Liver (tissue), 8 donors: ENCODE measurements at regions not wholly inside any gene's neighbourhood (a gene's known extent, or its start where the extent isn't known, plus 50 kb on each side); places are given as distances from the start of the nearest gene placed in this dataset.

ENCODE experiments used
- DNase-seq: peaks from one replicate; pipeline ENCODE4 v3.0.0-alpha.2; 2017; ENCODE audit warnings: low spot score
- H3K27ac ChIP-seq, 2 donors: one replicate each; pipeline ENCODE4 v1.7.0; 2013; ENCODE audit warnings: inconsistent platforms in 2 of 2, low read length in 2 of 2, control low read depth in 1 of 2, low read depth in 1 of 2, mild to moderate bottlenecking in 1 of 2
- H3K27me3 ChIP-seq, 4 donors: one replicate each; pipeline versions ENCODE4 v1.6.1 to v1.7.0; 2013; ENCODE audit warnings: low read length in 3 of 4, inconsistent platforms in 1 of 4, mild to moderate bottlenecking in 1 of 4, moderate library complexity in 1 of 4; ENCODE audit not compliant: control insufficient read depth in 4 of 4, insufficient read depth in 4 of 4
- H3K36me3 ChIP-seq, 4 donors: one replicate each; pipeline versions ENCODE4 v1.6.1 to v1.7.0; 2013; ENCODE audit warnings: low read length in 3 of 4, mild to moderate bottlenecking in 3 of 4, low read depth in 1 of 4, moderate library complexity in 1 of 4; ENCODE audit not compliant: control insufficient read depth in 4 of 4, insufficient read depth in 3 of 4
- H3K4me1 ChIP-seq, 4 donors: one replicate each; pipeline versions ENCODE4 v1.6.1 to v1.7.0; 2013; ENCODE audit warnings: low read length in 3 of 4, mild to moderate bottlenecking in 3 of 4, moderate library complexity in 1 of 4; ENCODE audit not compliant: control insufficient read depth in 4 of 4, insufficient read depth in 4 of 4
- H3K4me3 ChIP-seq, 3 donors: one replicate each; pipeline versions ENCODE4 v1.6.1 to v1.7.0; 2013; ENCODE audit warnings: low read length in 3 of 3, control low read depth in 1 of 3, low read depth in 1 of 3, mild to moderate bottlenecking in 1 of 3
- H3K9ac ChIP-seq, 2 donors: one replicate each; pipeline ENCODE4 v1.7.0; 2013; ENCODE audit warnings: low read length in 2 of 2, mild to moderate bottlenecking in 2 of 2, moderate library complexity in 2 of 2, control low read depth in 1 of 2, low read depth in 1 of 2
- H3K9me3 ChIP-seq, 4 donors: one replicate each; pipeline versions ENCODE4 v1.6.1 to v1.7.0; 2013; ENCODE audit warnings: low read length in 3 of 4; ENCODE audit not compliant: control insufficient read depth in 4 of 4
- ATF3 ChIP-seq: IDR thresholded peaks from 2 replicates; pipeline ENCODE4 v1.6.1; 2016; ENCODE audit warnings: antibody characterized with exemption
- CTCF ChIP-seq: fragments of 150-350 bp; IDR thresholded peaks from 2 replicates; pipeline ENCODE4 v1.5.1; 2017; ENCODE audit warnings: improper control_type of control experiment, low read depth, low read length; ENCODE audit not compliant: missing input control
- EGR1 ChIP-seq, 2 donors: IDR thresholded peaks; 2 replicates each; pipeline ENCODE4 v1.6.1; 2016 to 2018; ENCODE audit warnings: antibody characterized with exemption in 2 of 2, low read depth in 2 of 2
- FOXA1 ChIP-seq: IDR thresholded peaks from 2 replicates; pipeline ENCODE4 v1.6.1; 2016; ENCODE audit warnings: antibody characterized with exemption
- FOXA2 ChIP-seq: IDR thresholded peaks from 2 replicates; pipeline ENCODE4 v1.6.1; 2016; ENCODE audit warnings: antibody characterized with exemption
- GABPA ChIP-seq, 2 donors: IDR thresholded peaks in 1 of 2; conservative IDR thresholded peaks in 1 of 2; 2 replicates each; pipeline ENCODE4 v1.6.1; 2016; ENCODE audit warnings: antibody characterized with exemption in 2 of 2, mild to moderate bottlenecking in 1 of 2, moderate library complexity in 1 of 2
- HNF4A ChIP-seq, 2 donors: conservative IDR thresholded peaks; 2 replicates each; pipeline ENCODE4 v1.6.1; 2016; ENCODE audit warnings: antibody characterized with exemption in 2 of 2, mild to moderate bottlenecking in 2 of 2
- HNF4G ChIP-seq: IDR thresholded peaks from 2 replicates; pipeline ENCODE4 v1.6.1; 2016; ENCODE audit warnings: antibody characterized with exemption
- JUND ChIP-seq, 2 donors: IDR thresholded peaks; 2 replicates each; pipeline ENCODE4 v1.6.1; 2016; ENCODE audit warnings: antibody characterized with exemption in 2 of 2
- MAX ChIP-seq: IDR thresholded peaks from 2 replicates; pipeline ENCODE4 v1.6.1; 2016; ENCODE audit warnings: antibody characterized with exemption
- NR2F2 ChIP-seq: IDR thresholded peaks from 2 replicates; pipeline ENCODE4 v1.6.1; 2016; ENCODE audit warnings: antibody characterized with exemption
- RAD21 ChIP-seq, 2 donors: IDR thresholded peaks; 2 replicates each; pipeline ENCODE4 v1.6.1; 2016; ENCODE audit warnings: antibody characterized with exemption in 2 of 2, mild to moderate bottlenecking in 2 of 2
- REST ChIP-seq: IDR thresholded peaks from 2 replicates; pipeline ENCODE4 v1.6.1; 2016; ENCODE audit warnings: antibody characterized with exemption, mild to moderate bottlenecking
- RXRA ChIP-seq, 2 donors: IDR thresholded peaks; 2 replicates each; pipeline ENCODE4 v1.6.1; 2017 to 2018; ENCODE audit warnings: antibody characterized with exemption in 2 of 2, mild to moderate bottlenecking in 1 of 2
- SP1 ChIP-seq: IDR thresholded peaks from 2 replicates; pipeline ENCODE4 v1.6.1; 2018; ENCODE audit warnings: antibody characterized with exemption, mild to moderate bottlenecking
- TAF1 ChIP-seq: conservative IDR thresholded peaks from 2 replicates; pipeline ENCODE4 v1.6.1; 2016; ENCODE audit warnings: antibody characterized with exemption, mild to moderate bottlenecking
- YY1 ChIP-seq: IDR thresholded peaks from 2 replicates; pipeline ENCODE4 v1.6.1; 2016; ENCODE audit warnings: antibody characterized with exemption, mild to moderate bottlenecking
- ZBTB33 ChIP-seq: IDR thresholded peaks from 2 replicates; pipeline ENCODE4 v1.6.1; 2016; ENCODE audit warnings: antibody characterized with exemption
- WGBS: extraction: QIAGEN DNeasy Blood & Tissue Kit; methylation state at CpG from one replicate; pipeline ENCODE4 v1.1.7; 2013; 5-methylcytosine and 5-hydroxymethylcytosine counted together
- donor health status: healthy.
- donor health status: healthy.
- donor health status: healthy.
- donor health status: healthy.
- donor health status: healthy.

- Histone ChIP-seq H3K36me3 (no peaks in the 10 kb centered on the region), H3K27ac (no peak overlapping the region), H3K9me3 (peaks cover 0 to 3% (median 0%) of the 10 kb centered on the region in 4 donors), H3K9ac (no peak overlapping the region), H3K4me1 (no peaks in the 10 kb centered on the region), H3K27me3 (no peaks in the 10 kb centered on the region), H3K4me3 (no peak overlapping the region)
- TF ChIP-seq MAX (no peak), ZBTB33 (no peak), YY1 (no peak)
- no peak for DNase-seq
- WGBS, result 89% methylated on average over 19 of the region's 19 CpGs
Measured at GRCh38 chr22:49530671-49531367, 296.9 kb downstream of the BRD1 start.

GRCh38 chr22:49528420-49528720, 299.3 kb downstream of the BRD1 start:
- H3K9me3 ChIP-seq, result peaks cover 0 to 3% (median 0%) of the 10 kb centered on the region in 4 donors
- H3K27ac ChIP-seq, result no peak overlapping the region
- H3K27me3 ChIP-seq, result no peaks in the 10 kb centered on the region
- TF ChIP-seq FOXA1, result no peak
- no peak for TF ChIP-seq GABPA (IDR thresholded peaks at IDR 0.05 in 1 of 2, conservative IDR thresholded peaks at IDR 0.05 in 1 of 2)
- TF ChIP-seq CTCF, result no peak
- TF ChIP-seq NR2F2, result no peak
- no peak for TF ChIP-seq YY1
- TF ChIP-seq TAF1, result no peak
- TF ChIP-seq HNF4A (conservative IDR thresholded peaks at IDR 0.05), result no peak
- no peak for TF ChIP-seq EGR1 (IDR thresholded peaks at IDR 0.05; ENCODE audit: low read depth in 2 of 2)
- TF ChIP-seq FOXA2, result no peak
- TF ChIP-seq RAD21 (IDR thresholded peaks at IDR 0.05), result no peak
- TF ChIP-seq HNF4G, result no peak
- no peak for TF ChIP-seq RXRA (IDR thresholded peaks at IDR 0.05)
- TF ChIP-seq JUND (IDR thresholded peaks at IDR 0.05), result no peak
- TF ChIP-seq ATF3, result no peak
- TF ChIP-seq MAX, result no peak
- no peak for TF ChIP-seq SP1
- TF ChIP-seq REST, result no peak
- TF ChIP-seq ZBTB33, result no peak
- no peaks in the 10 kb centered on the region for H3K4me1 ChIP-seq
- DNase-seq, result no peak
- no peaks in the 10 kb centered on the region for H3K36me3 ChIP-seq
- H3K4me3 ChIP-seq, result no peak overlapping the region
- 76% methylated on average over 6 of the region's 6 CpGs for WGBS
- H3K9ac ChIP-seq, result no peak overlapping the region
